Lung (tissue), 11 donors: ENCODE measurements at regions not wholly inside any gene's neighbourhood (a gene's known extent, or its start where the extent isn't known, plus 50 kb on each side); places are given as distances from the start of the nearest gene placed in this dataset.

Experiments used
- ATAC-seq: fragments of 200-7000 bp; cut with Tn5 transposase; one replicate; pipeline ENCODE4 v1.9.1; 2020; ENCODE audit warnings: moderate number of reproducible peaks; ENCODE audit not compliant: insufficient read depth, low FRiP score
- DNase-seq, 3 donors: peaks; one replicate each; pipeline ENCODE4 v3.0.0-alpha.2; 2013 to 2017
- H3K27ac ChIP-seq, 2 donors: one replicate each; pipeline ENCODE4 v1.5.1; 2013; ENCODE audit warnings: mild to moderate bottlenecking in 2 of 2, moderate library complexity in 2 of 2, control low read depth in 1 of 2, inconsistent platforms in 1 of 2, low read depth in 1 of 2, low read length in 1 of 2
- H3K27me3 ChIP-seq, 3 donors: one replicate each; pipeline ENCODE4 v1.5.1; 2013; ENCODE audit warnings: low read length in 2 of 3; ENCODE audit not compliant: control insufficient read depth in 3 of 3, insufficient read depth in 3 of 3
- H3K36me3 ChIP-seq, 4 donors: one replicate each; pipeline ENCODE4 v1.5.1; 2013; ENCODE audit warnings: low read length in 4 of 4, mild to moderate bottlenecking in 1 of 4, moderate library complexity in 1 of 4; ENCODE audit not compliant: control insufficient read depth in 4 of 4, insufficient read depth in 4 of 4
- H3K4me1 ChIP-seq, 5 donors: one replicate each; pipeline ENCODE4 v1.5.1; 2013; ENCODE audit warnings: low read length in 5 of 5, mild to moderate bottlenecking in 2 of 5, moderate library complexity in 1 of 5; ENCODE audit not compliant: control insufficient read depth in 5 of 5, insufficient read depth in 5 of 5
- H3K4me3 ChIP-seq: one replicate; pipeline ENCODE4 v1.5.1; 2013; ENCODE audit warnings: mild to moderate bottlenecking, control low read depth, moderate library complexity
- H3K9ac ChIP-seq, 2 donors: one replicate each; pipeline ENCODE4 v1.5.1; 2013; ENCODE audit warnings: low read length in 2 of 2, control low read depth in 1 of 2; ENCODE audit not compliant: insufficient read depth in 1 of 2
- H3K9me3 ChIP-seq, 4 donors: one replicate each; pipeline ENCODE4 v1.5.1; 2013; ENCODE audit warnings: low read length in 3 of 4, mild to moderate bottlenecking in 1 of 4, moderate library complexity in 1 of 4; ENCODE audit not compliant: control insufficient read depth in 4 of 4, insufficient read depth in 3 of 4
- WGBS, 2 donors: extraction: QIAGEN DNeasy Blood & Tissue Kit; methylation state at CpG; one replicate each; pipeline ENCODE4 v1.1.7; 2013; 5-methylcytosine and 5-hydroxymethylcytosine counted together
- TF ChIP-seq, protein P1 (sequence below): IDR thresholded peaks from 2 replicates; pipeline ENCODE4 v1.5.1; 2012; ENCODE audit warnings: mild to moderate bottlenecking; ENCODE audit errors: control extremely low read depth, extremely low read depth
- donor health status: control.
- donor health status: control.
- donor health status: Bipolar disorder and iron deficiency.
- donor health status: healthy.
- donor health status: DM: yes; HTN: yes; CAD: no.

- no peaks in the 10 kb centered on the region for H3K36me3 ChIP-seq
- peaks cover 0 to 5% (median 0%) of the 10 kb centered on the region in 4 donors for H3K9me3 ChIP-seq
- DNase-seq (no peak), ATAC-seq (no peak)
- H3K27me3 ChIP-seq = peaks cover 0 to 17% (median 15%) of the 10 kb centered on the region in 3 donors
- WGBS, 2 donors = 84 to 90% methylated on average over 15 of the region's 15 CpGs
- no peaks in the 10 kb centered on the region for H3K4me1 ChIP-seq
- H3K4me3 ChIP-seq = no peak overlapping the region
- TF ChIP-seq, protein P1, sequence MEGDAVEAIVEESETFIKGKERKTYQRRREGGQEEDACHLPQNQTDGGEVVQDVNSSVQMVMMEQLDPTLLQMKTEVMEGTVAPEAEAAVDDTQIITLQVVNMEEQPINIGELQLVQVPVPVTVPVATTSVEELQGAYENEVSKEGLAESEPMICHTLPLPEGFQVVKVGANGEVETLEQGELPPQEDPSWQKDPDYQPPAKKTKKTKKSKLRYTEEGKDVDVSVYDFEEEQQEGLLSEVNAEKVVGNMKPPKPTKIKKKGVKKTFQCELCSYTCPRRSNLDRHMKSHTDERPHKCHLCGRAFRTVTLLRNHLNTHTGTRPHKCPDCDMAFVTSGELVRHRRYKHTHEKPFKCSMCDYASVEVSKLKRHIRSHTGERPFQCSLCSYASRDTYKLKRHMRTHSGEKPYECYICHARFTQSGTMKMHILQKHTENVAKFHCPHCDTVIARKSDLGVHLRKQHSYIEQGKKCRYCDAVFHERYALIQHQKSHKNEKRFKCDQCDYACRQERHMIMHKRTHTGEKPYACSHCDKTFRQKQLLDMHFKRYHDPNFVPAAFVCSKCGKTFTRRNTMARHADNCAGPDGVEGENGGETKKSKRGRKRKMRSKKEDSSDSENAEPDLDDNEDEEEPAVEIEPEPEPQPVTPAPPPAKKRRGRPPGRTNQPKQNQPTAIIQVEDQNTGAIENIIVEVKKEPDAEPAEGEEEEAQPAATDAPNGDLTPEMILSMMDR = no peak
- H3K9ac ChIP-seq = no peak overlapping the region
- no peak overlapping the region for H3K27ac ChIP-seq
Observed at GRCh38 chr18:78822949-78823285, 156.7 kb upstream of the SALL3 start.

DNA sequence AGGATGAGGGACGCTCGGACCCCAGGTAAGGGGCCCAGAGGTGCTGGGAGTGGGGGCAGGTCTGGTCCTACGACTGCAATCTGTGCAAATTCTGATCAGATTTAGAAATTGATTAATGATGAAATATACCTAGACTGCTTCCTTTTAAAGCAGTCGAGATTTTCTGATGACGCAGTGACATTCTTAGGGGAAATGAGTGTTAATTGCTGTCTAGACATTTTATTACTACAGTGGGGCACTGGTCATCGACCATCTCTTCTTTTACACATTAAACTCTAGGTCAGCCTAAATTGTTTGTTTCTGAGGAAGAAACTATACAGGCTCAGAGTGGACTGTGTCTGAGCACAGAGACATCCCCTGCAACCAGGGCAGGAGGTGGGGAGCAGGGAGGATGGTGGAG is 154.4 kb upstream of the SALL3 start:
- DNase-seq (no peak), ATAC-seq (no peak)
- peaks cover 0 to 5% (median 0%) of the 10 kb centered on the region in 4 donors for H3K9me3 ChIP-seq
- H3K27me3 ChIP-seq = peaks cover 0 to 17% (median 15%) of the 10 kb centered on the region in 3 donors
- TF ChIP-seq, protein P1 = no peak
- H3K9ac ChIP-seq = no peak overlapping the region
- no peaks in the 10 kb centered on the region for H3K36me3 ChIP-seq
- no peaks in the 10 kb centered on the region for H3K4me1 ChIP-seq
- H3K4me3 ChIP-seq = no peak overlapping the region
- 71 to 81% methylated on average over 6 of the region's 6 CpGs for WGBS, 2 donors
- H3K27ac ChIP-seq = no peak overlapping the region

DNA sequence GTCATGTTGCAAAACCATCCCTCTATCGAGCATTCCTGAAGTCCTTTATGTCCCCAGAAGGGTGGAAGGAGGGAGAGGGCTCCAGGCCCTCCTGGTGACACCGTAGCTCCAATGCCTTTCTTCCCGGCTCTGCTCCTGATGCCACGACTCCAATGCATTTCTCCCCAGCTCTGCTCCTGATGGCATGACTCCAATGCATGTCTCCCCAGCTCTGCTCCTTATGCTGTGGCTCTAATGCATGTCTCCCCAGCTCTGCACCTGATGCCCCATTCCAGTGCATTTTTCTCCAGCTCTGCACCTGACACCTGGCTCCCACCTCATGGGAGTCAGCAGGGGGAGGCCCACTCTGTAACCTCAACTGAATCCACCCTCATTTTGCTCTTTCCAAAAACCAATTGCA is 153.0 kb upstream of the SALL3 start:
- DNase-seq (no peak), ATAC-seq (no peak)
- H3K9me3 ChIP-seq = peaks cover 0 to 5% (median 0%) of the 10 kb centered on the region in 4 donors
- H3K4me1 ChIP-seq = no peaks in the 10 kb centered on the region
- WGBS, 2 donors = 72 to 90% methylated on average over 4 of the region's 4 CpGs
- no peaks in the 10 kb centered on the region for H3K36me3 ChIP-seq
- TF ChIP-seq, protein P1 = no peak
- peaks cover 0 to 17% (median 3%) of the 10 kb centered on the region in 3 donors for H3K27me3 ChIP-seq
- no peak overlapping the region for H3K27ac ChIP-seq
- no peak overlapping the region for H3K4me3 ChIP-seq
- no peak overlapping the region for H3K9ac ChIP-seq

DNA sequence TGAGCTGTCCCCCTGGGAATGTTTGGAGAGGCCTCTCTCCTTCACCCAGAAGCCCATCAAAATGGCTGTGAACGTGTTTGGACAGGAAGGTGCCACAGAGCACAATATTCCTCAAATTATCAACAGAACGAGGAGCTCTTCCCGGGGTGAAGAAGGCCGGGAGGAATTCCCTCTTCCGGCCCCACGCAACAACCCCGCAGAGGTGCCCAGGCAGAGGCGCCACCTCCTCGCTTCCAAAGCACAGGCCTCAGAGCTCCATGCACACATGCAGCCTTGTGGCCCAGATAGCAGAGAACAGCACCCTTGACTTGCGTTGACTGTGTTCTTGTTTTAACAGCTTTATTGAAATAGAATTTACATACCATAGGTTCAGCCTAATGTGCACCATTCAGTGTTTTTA is 152.5 kb upstream of the SALL3 start:
- TF ChIP-seq, protein P1 = no peak
- Histone ChIP-seq H3K4me3 (no peak overlapping the region), H3K9ac (no peak overlapping the region), H3K27me3 (peaks cover 0 to 12% (median 2%) of the 10 kb centered on the region in 3 donors), H3K36me3 (no peaks in the 10 kb centered on the region), H3K4me1 (no peaks in the 10 kb centered on the region), H3K27ac (no peak overlapping the region), H3K9me3 (peaks cover 0 to 5% (median 0%) of the 10 kb centered on the region in 4 donors)
- DNase-seq (no peak), ATAC-seq (no peak)
- WGBS, 2 donors = 85 to 91% methylated on average over 10 of the region's 10 CpGs
